KMS-11 (cell line): ENCODE measurements at regions not wholly inside any gene's neighbourhood (a gene's known extent, or its start where the extent isn't known, plus 50 kb on each side); places are given as distances from the start of the nearest gene placed in this dataset.

Experiments used
- H2AFZ ChIP-seq: fragments of 200-600 bp; sonication (generic); 2 replicates; pipeline ENCODE4 v1.6.1; 2016; ENCODE audit warnings: antibody characterized with exemption, mixed run types, low read depth
- H3K27ac ChIP-seq: fragments of 200-600 bp; sonication (generic); 2 replicates; pipeline ENCODE4 v1.6.1; 2016; ENCODE audit warnings: mild to moderate bottlenecking, mixed run types
- H3K27me3 ChIP-seq: fragments of 200-600 bp; sonication (generic); 2 replicates; pipeline ENCODE4 v1.6.1; 2017; ENCODE audit warnings: mild to moderate bottlenecking, low read depth, mixed run types, moderate library complexity; ENCODE audit not compliant: insufficient read depth
- H3K36me3 ChIP-seq: fragments of 200-600 bp; sonication (generic); 2 replicates; pipeline ENCODE4 v1.6.1; 2017; ENCODE audit warnings: mild to moderate bottlenecking, mixed run types; ENCODE audit not compliant: insufficient read depth
- H3K4me1 ChIP-seq: fragments of 200-600 bp; sonication (generic); 2 replicates; pipeline ENCODE4 v1.6.1; 2016; ENCODE audit warnings: mild to moderate bottlenecking, low read depth, mixed run types; ENCODE audit not compliant: poor library complexity, severe bottlenecking
- H3K4me2 ChIP-seq: fragments of 200-600 bp; sonication (generic); 2 replicates; pipeline ENCODE4 v1.7.0; 2016; ENCODE audit warnings: mild to moderate bottlenecking, mixed run types
- H3K4me3 ChIP-seq: fragments of 200-600 bp; sonication (generic); IDR thresholded peaks from 2 replicates; pipeline ENCODE4 v1.6.1; 2017; ENCODE audit warnings: low read depth, low read length, mixed read lengths; ENCODE audit not compliant: insufficient read depth
- H3K79me2 ChIP-seq: fragments of 200-600 bp; sonication (generic); 2 replicates; pipeline ENCODE4 v1.6.1; 2016; ENCODE audit warnings: low read depth, mixed run types; ENCODE audit not compliant: insufficient read depth
- H3K9ac ChIP-seq: fragments of 200-600 bp; sonication (generic); 2 replicates; pipeline ENCODE4 v1.6.1; 2016; ENCODE audit warnings: mild to moderate bottlenecking, mixed run types
- H4K20me1 ChIP-seq: fragments of 200-600 bp; sonication (generic); 2 replicates; pipeline ENCODE4 v1.6.1; 2016; ENCODE audit warnings: mild to moderate bottlenecking, mixed run types; ENCODE audit not compliant: insufficient read depth
- TF ChIP-seq, protein P1 (sequence below): fragments of 200-600 bp; sonication (generic); conservative IDR thresholded peaks from 2 replicates; pipeline ENCODE4 v1.6.1; 2017; ENCODE audit warnings: low read depth, mild to moderate bottlenecking, antibody characterized with exemption, low read length, moderate library complexity, mixed read lengths

DNA sequence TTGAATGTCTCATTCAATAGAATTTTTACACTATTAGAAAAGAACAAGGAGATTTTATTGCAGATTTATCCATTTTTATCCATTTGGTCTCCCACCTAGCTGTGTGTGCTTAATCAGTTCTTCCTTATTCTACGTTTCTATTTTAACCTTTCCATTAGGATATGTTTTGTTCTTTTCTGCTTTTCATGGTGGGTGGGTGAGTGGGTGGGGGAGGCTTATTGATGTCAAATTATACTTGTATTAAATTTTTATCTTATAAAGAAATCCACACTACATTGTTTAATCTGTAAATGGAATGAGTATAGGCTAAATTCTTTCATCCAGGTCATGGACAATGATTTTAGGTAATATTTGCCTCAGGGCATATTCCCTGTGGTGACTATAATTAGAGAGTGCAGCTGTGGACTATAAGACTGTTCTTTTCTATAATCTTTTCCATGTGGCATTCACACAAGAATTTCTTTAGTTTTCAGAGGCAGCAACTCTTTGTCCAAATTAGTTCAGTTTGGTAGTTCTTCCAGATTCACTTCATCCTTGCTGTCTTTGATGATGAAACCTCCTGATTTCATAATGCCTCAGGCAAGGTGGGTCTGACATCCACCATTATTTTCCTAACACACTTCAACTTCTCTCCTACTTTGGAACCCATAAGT lies 2451.8 kb downstream of the PCDH7 start:
- Histone ChIP-seq H3K27ac (no peak overlapping the region), H3K9ac (no peak overlapping the region), H3K27me3 (no peaks in the 10 kb centered on the region), H3K36me3 (no peaks in the 10 kb centered on the region), H3K4me1 (no peaks in the 10 kb centered on the region), H3K79me2 (no peaks in the 10 kb centered on the region), H2AFZ (no peak overlapping the region), H3K4me3 (no peak overlapping the region), H3K4me2 (no peak overlapping the region), H4K20me1 (no peaks in the 10 kb centered on the region)
- TF ChIP-seq, protein P1, sequence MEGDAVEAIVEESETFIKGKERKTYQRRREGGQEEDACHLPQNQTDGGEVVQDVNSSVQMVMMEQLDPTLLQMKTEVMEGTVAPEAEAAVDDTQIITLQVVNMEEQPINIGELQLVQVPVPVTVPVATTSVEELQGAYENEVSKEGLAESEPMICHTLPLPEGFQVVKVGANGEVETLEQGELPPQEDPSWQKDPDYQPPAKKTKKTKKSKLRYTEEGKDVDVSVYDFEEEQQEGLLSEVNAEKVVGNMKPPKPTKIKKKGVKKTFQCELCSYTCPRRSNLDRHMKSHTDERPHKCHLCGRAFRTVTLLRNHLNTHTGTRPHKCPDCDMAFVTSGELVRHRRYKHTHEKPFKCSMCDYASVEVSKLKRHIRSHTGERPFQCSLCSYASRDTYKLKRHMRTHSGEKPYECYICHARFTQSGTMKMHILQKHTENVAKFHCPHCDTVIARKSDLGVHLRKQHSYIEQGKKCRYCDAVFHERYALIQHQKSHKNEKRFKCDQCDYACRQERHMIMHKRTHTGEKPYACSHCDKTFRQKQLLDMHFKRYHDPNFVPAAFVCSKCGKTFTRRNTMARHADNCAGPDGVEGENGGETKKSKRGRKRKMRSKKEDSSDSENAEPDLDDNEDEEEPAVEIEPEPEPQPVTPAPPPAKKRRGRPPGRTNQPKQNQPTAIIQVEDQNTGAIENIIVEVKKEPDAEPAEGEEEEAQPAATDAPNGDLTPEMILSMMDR, result no peak

DNA sequence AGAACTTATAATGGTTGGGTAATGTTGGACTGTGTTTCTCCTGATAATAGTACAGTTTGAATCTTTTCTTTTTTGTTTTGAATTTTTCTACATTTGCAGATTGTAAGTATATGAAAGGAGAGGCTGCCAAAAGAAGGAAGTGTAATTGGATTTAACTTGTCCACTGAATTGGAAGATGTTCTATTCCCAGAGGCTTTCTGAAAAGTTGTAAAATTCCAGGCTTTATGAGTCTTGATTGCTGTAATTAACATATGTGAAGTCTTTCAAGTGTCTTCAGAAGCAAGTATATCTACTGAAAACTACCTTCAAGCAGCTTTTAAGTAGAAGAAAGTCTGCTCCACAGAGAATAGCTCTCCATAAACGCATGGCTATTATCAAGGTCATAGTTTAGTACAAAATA lies 2456.4 kb downstream of the PCDH7 start:
- Histone ChIP-seq H3K79me2 (no peaks in the 10 kb centered on the region), H3K4me3 (no peak overlapping the region), H2AFZ (no peak overlapping the region), H3K4me1 (no peaks in the 10 kb centered on the region), H3K9ac (no peak overlapping the region), H3K27ac (no peak overlapping the region), H3K36me3 (no peaks in the 10 kb centered on the region), H3K4me2 (no peak overlapping the region), H3K27me3 (no peaks in the 10 kb centered on the region), H4K20me1 (no peaks in the 10 kb centered on the region)
- TF ChIP-seq, protein P1, result no peak

DNA sequence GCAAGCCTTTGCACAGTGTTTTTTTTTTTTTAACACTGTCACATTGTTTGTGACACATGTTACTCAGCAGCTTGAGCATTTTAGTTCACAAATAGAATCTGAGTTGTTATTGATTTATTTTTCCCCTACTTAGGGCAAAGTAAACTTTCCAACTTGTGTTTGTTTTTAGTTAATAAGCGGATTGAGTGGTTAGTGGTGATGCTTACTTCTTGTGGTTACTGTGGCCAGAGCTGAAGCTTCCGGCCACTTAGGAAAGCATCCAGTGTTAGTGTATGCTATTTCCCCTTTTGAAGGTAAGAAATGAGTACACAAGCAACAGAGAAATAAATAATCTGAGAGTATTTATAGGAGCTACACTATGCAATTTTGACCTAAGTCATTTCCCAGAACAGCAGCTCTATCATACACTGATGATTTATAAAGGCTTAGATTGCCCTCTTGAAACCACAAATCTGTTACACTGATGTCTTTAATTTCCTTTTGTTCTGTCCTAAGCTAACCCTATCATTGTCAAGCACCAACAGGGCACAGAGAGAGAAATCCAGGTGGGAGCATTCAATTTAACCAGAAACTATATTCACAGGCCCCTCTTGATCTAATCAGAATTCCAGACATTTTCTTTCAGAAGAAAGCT lies 2464.6 kb downstream of the PCDH7 start:
- Histone ChIP-seq H3K36me3 (no peaks in the 10 kb centered on the region), H3K27me3 (no peaks in the 10 kb centered on the region), H3K4me2 (peak overlapping the region; percentile 33), H2AFZ (no peak overlapping the region), H3K9ac (no peak overlapping the region), H4K20me1 (no peaks in the 10 kb centered on the region), H3K27ac (no peak overlapping the region), H3K4me1 (peaks cover 24% of the 10 kb centered on the region), H3K4me3 (no peak overlapping the region), H3K79me2 (no peaks in the 10 kb centered on the region)
- TF ChIP-seq, protein P1, result no peak

DNA sequence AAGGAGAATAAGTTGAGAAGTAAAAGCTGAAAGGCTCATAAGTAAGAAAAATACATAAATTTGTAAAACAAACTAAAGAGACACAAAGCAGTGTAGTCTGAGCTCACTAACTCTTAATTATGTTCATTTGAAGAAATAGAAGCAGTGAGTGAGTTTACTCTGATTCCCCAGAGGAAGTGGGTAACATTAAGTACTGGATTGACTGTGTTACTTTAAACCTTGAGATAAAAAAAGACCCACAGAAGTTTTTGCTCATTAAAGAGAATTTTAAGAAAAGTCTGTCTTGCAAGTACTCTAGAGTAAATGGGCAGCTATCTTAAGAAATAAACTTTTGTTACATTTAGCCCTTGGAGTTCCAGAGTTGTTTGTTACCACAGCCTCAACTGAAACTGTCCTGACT lies 2466.9 kb downstream of the PCDH7 start:
- Histone ChIP-seq H3K9ac (no peak overlapping the region), H3K4me3 (no peak overlapping the region), H2AFZ (no peak overlapping the region), H3K36me3 (no peaks in the 10 kb centered on the region), H3K4me2 (no peak overlapping the region), H3K27ac (no peak overlapping the region), H3K27me3 (no peaks in the 10 kb centered on the region), H3K79me2 (no peaks in the 10 kb centered on the region), H4K20me1 (no peaks in the 10 kb centered on the region), H3K4me1 (peaks cover 24% of the 10 kb centered on the region)
- TF ChIP-seq, protein P1, result no peak
